HEK293 (cell line): ENCODE measurements at regions not wholly inside any gene's neighbourhood (a gene's known extent, or its start where the extent isn't known, plus 50 kb on each side); places are given as distances from the start of the nearest gene placed in this dataset.

Experiments
- CTCF ChIA-PET: fragments of 350-600 bp; formaldehyde crosslinking; extraction: SDS; loops from one replicate; lab custom pipeline; 2021; ENCODE audit warnings: antibody characterized with exemption; lab: Yijun Ruan, JAX
- POLR2A ChIA-PET: fragments of 300-600 bp; formaldehyde crosslinking; extraction: SDS; loops from one replicate; lab custom pipeline; 2020; ENCODE audit warnings: antibody characterized with exemption, inconsistent platforms; lab: Yijun Ruan, JAX
- H3K27ac ChIP-seq: fragments of 200-500 bp; sonication (Bioruptor generic); 2 replicates; pipeline ENCODE4 v1.5.1; 2014; ENCODE audit warnings: low read depth, low read length, control low read depth, inconsistent platforms; ENCODE audit errors: extremely low read depth
- H3K36me3 ChIP-seq, 2 experiments: fragments of 200-500 bp in 1 of 2; sonication (Bioruptor generic) in 1 of 2; 1 replicate in 1 of 2; 2 replicates in 1 of 2; pipeline ENCODE4 v1.5.1; 2014 to 2017; ENCODE audit warnings: inconsistent platforms in 2 of 2, low read length in 2 of 2; ENCODE audit not compliant: control insufficient read depth in 2 of 2, insufficient read depth in 1 of 2
- H3K4me1 ChIP-seq: fragments of 200-500 bp; sonication (Bioruptor generic); 2 replicates; pipeline ENCODE4 v1.5.1; 2014; ENCODE audit warnings: mild to moderate bottlenecking, low read length, inconsistent platforms; ENCODE audit not compliant: control insufficient read depth, insufficient read depth
- H3K4me3 ChIP-seq: 2 replicates; pipeline ENCODE4 v1.5.1; 2011; ENCODE audit warnings: low read depth, mild to moderate bottlenecking, control low read depth, low read length, moderate library complexity
- H3K9me3 ChIP-seq: fragments of 200-500 bp; sonication (Bioruptor generic); 2 replicates; pipeline ENCODE4 v1.5.1; 2014; ENCODE audit warnings: low read depth, low read length, inconsistent platforms; ENCODE audit not compliant: control insufficient read depth, insufficient read depth
- EGR2 ChIP-seq: fragments of 450-650 bp; formaldehyde crosslinking; IDR thresholded peaks from 2 replicates; pipeline ENCODE4 v1.5.1; 2016; ENCODE audit warnings: low read depth, missing biosample characterization, missing genetic modification characterization
- KLF10 ChIP-seq: fragments of 450-650 bp; IDR thresholded peaks from 2 replicates; pipeline ENCODE4 v1.5.1; 2018; ENCODE audit warnings: missing biosample characterization, mild to moderate bottlenecking, missing genetic modification characterization
- YY1 ChIP-seq: fragments of 450-650 bp; formaldehyde crosslinking; IDR thresholded peaks from 2 replicates; pipeline ENCODE4 v1.5.1; 2018; ENCODE audit warnings: missing biosample characterization, missing genetic modification characterization
- ZNF138 ChIP-seq: fragments of 450-650 bp; formaldehyde crosslinking; IDR thresholded peaks from 2 replicates; pipeline ENCODE4 v1.5.1; 2016; ENCODE audit warnings: missing biosample characterization, missing genetic modification characterization, borderline replicate concordance
- ZNF16 ChIP-seq: fragments of 450-650 bp; formaldehyde crosslinking; IDR thresholded peaks from 2 replicates; pipeline ENCODE4 v1.5.1; 2016; ENCODE audit warnings: low read depth, missing biosample characterization, missing genetic modification characterization
- ZNF214 ChIP-seq: fragments of 450-650 bp; formaldehyde crosslinking; IDR thresholded peaks from 2 replicates; pipeline ENCODE4 v1.5.1; 2017; ENCODE audit warnings: missing biosample characterization, mild to moderate bottlenecking, missing genetic modification characterization, borderline replicate concordance
- ZNF404 ChIP-seq: fragments of 450-650 bp; formaldehyde crosslinking; IDR thresholded peaks from 2 replicates; pipeline ENCODE4 v1.5.1; 2017; ENCODE audit warnings: missing biosample characterization, missing genetic modification characterization
- ZNF416 ChIP-seq: fragments of 450-650 bp; formaldehyde crosslinking; IDR thresholded peaks from 2 replicates; pipeline ENCODE4 v1.5.1; 2016; ENCODE audit warnings: missing biosample characterization, missing genetic modification characterization
- ZNF544 ChIP-seq: fragments of 450-650 bp; formaldehyde crosslinking; IDR thresholded peaks from 2 replicates; pipeline ENCODE4 v1.5.0; 2017; ENCODE audit warnings: missing biosample characterization, missing genetic modification characterization
- ZNF610 ChIP-seq: fragments of 450-650 bp; formaldehyde crosslinking; IDR thresholded peaks from 2 replicates; pipeline ENCODE4 v1.5.1; 2016; ENCODE audit warnings: missing biosample characterization, missing genetic modification characterization, borderline replicate concordance
- ZNF629 ChIP-seq: fragments of 450-650 bp; formaldehyde crosslinking; IDR thresholded peaks from 2 replicates; pipeline ENCODE4 v1.5.1; 2017; ENCODE audit warnings: missing biosample characterization, missing genetic modification characterization
- ZNF837 ChIP-seq: fragments of 450-650 bp; formaldehyde crosslinking; IDR thresholded peaks from 2 replicates; pipeline ENCODE4 v1.5.1; 2016; ENCODE audit warnings: missing biosample characterization, missing genetic modification characterization
- TF ChIP-seq, protein P1 (sequence below): fragments of 450-650 bp; formaldehyde crosslinking; IDR thresholded peaks from 2 replicates; pipeline ENCODE4 v1.5.1; 2016; ENCODE audit warnings: missing biosample characterization, missing genetic modification characterization
- TF ChIP-seq, protein P2 (sequence below): fragments of 450-650 bp; formaldehyde crosslinking; conservative IDR thresholded peaks from 2 replicates; pipeline ENCODE4 v1.5.1; 2016; ENCODE audit warnings: low read depth, missing biosample characterization, missing genetic modification characterization
- TF ChIP-seq, protein P3 (sequence below): fragments of 450-650 bp; formaldehyde crosslinking; IDR thresholded peaks from 2 replicates; pipeline ENCODE4 v1.5.0; 2017; ENCODE audit warnings: missing biosample characterization, missing genetic modification characterization, borderline replicate concordance
- TF ChIP-seq, protein P4 (sequence below): fragments of 450-650 bp; formaldehyde crosslinking; IDR thresholded peaks from 2 replicates; pipeline ENCODE4 v1.5.1; 2016; ENCODE audit warnings: missing biosample characterization, missing genetic modification characterization
- TF ChIP-seq, protein P5 (sequence below): fragments of 450-650 bp; formaldehyde crosslinking; IDR thresholded peaks from 2 replicates; pipeline ENCODE4 v1.5.1; 2017; ENCODE audit warnings: missing biosample characterization, missing genetic modification characterization
- TF ChIP-seq, protein P6 (sequence below): IDR thresholded peaks from 2 replicates; pipeline ENCODE4 v1.6.1; 2011; ENCODE audit warnings: mild to moderate bottlenecking, low read depth, low read length, borderline replicate concordance

DNA sequence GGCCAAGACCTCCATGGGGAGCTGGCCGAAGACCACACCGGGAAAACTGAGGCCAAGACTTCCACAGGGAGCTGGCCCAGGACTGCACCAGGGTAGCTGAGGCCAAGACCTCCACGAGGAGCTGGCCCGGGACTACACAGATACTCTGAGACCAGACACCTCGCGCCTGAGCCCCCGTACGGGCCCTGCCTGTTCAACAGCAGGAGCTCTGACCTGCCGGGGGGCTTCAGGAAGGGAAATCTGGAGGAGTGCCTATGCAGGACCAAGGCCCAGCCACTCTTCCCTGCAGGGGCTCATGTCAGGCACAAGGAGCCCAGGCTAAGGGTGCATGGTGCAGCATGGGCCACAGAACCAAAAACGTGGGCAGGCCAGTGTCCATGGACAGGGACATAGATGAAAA is 151.6 kb downstream of the TMEM18 start:
- no peaks in the 10 kb centered on the region for H3K9me3 ChIP-seq
- ChIA-PET CTCF (no interaction called here), POLR2A (no interaction called here)
- no peak for TF ChIP-seq ZNF416 (tag by site-specific recombination)
- TF ChIP-seq, protein P1, sequence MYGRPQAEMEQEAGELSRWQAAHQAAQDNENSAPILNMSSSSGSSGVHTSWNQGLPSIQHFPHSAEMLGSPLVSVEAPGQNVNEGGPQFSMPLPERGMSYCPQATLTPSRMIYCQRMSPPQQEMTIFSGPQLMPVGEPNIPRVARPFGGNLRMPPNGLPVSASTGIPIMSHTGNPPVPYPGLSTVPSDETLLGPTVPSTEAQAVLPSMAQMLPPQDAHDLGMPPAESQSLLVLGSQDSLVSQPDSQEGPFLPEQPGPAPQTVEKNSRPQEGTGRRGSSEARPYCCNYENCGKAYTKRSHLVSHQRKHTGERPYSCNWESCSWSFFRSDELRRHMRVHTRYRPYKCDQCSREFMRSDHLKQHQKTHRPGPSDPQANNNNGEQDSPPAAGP = no peak
- no peak for TF ChIP-seq ZNF629 (tag by site-specific recombination)
- TF ChIP-seq ZNF837 = no peak
- TF ChIP-seq ZNF544 (tag by site-specific recombination) = no peak
- no peak for TF ChIP-seq ZNF16 (tag by site-specific recombination)
- TF ChIP-seq YY1 (tag by site-specific recombination) = no peak
- TF ChIP-seq ZNF214 (tag by site-specific recombination) = no peak
- no peak for TF ChIP-seq ZNF404 (tag by site-specific recombination)
- TF ChIP-seq KLF10 (tag by site-specific recombination) = no peak
- TF ChIP-seq, protein P2, sequence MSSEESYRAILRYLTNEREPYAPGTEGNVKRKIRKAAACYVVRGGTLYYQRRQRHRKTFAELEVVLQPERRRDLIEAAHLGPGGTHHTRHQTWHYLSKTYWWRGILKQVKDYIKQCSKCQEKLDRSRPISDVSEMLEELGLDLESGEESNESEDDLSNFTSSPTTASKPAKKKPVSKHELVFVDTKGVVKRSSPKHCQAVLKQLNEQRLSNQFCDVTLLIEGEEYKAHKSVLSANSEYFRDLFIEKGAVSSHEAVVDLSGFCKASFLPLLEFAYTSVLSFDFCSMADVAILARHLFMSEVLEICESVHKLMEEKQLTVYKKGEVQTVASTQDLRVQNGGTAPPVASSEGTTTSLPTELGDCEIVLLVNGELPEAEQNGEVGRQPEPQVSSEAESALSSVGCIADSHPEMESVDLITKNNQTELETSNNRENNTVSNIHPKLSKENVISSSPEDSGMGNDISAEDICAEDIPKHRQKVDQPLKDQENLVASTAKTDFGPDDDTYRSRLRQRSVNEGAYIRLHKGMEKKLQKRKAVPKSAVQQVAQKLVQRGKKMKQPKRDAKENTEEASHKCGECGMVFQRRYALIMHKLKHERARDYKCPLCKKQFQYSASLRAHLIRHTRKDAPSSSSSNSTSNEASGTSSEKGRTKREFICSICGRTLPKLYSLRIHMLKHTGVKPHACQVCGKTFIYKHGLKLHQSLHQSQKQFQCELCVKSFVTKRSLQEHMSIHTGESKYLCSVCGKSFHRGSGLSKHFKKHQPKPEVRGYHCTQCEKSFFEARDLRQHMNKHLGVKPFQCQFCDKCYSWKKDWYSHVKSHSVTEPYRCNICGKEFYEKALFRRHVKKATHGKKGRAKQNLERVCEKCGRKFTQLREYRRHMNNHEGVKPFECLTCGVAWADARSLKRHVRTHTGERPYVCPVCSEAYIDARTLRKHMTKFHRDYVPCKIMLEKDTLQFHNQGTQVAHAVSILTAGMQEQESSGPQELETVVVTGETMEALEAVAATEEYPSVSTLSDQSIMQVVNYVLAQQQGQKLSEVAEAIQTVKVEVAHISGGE (tag by site-specific recombination) = no peak
- no peak for TF ChIP-seq EGR2 (tag by site-specific recombination)
- TF ChIP-seq, protein P3, sequence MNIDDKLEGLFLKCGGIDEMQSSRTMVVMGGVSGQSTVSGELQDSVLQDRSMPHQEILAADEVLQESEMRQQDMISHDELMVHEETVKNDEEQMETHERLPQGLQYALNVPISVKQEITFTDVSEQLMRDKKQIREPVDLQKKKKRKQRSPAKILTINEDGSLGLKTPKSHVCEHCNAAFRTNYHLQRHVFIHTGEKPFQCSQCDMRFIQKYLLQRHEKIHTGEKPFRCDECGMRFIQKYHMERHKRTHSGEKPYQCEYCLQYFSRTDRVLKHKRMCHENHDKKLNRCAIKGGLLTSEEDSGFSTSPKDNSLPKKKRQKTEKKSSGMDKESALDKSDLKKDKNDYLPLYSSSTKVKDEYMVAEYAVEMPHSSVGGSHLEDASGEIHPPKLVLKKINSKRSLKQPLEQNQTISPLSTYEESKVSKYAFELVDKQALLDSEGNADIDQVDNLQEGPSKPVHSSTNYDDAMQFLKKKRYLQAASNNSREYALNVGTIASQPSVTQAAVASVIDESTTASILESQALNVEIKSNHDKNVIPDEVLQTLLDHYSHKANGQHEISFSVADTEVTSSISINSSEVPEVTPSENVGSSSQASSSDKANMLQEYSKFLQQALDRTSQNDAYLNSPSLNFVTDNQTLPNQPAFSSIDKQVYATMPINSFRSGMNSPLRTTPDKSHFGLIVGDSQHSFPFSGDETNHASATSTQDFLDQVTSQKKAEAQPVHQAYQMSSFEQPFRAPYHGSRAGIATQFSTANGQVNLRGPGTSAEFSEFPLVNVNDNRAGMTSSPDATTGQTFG (tag by site-specific recombination) = no peak
- TF ChIP-seq ZNF610 = no peak
- TF ChIP-seq, protein P4, sequence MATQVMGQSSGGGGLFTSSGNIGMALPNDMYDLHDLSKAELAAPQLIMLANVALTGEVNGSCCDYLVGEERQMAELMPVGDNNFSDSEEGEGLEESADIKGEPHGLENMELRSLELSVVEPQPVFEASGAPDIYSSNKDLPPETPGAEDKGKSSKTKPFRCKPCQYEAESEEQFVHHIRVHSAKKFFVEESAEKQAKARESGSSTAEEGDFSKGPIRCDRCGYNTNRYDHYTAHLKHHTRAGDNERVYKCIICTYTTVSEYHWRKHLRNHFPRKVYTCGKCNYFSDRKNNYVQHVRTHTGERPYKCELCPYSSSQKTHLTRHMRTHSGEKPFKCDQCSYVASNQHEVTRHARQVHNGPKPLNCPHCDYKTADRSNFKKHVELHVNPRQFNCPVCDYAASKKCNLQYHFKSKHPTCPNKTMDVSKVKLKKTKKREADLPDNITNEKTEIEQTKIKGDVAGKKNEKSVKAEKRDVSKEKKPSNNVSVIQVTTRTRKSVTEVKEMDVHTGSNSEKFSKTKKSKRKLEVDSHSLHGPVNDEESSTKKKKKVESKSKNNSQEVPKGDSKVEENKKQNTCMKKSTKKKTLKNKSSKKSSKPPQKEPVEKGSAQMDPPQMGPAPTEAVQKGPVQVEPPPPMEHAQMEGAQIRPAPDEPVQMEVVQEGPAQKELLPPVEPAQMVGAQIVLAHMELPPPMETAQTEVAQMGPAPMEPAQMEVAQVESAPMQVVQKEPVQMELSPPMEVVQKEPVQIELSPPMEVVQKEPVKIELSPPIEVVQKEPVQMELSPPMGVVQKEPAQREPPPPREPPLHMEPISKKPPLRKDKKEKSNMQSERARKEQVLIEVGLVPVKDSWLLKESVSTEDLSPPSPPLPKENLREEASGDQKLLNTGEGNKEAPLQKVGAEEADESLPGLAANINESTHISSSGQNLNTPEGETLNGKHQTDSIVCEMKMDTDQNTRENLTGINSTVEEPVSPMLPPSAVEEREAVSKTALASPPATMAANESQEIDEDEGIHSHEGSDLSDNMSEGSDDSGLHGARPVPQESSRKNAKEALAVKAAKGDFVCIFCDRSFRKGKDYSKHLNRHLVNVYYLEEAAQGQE = no peak
- TF ChIP-seq, protein P5, sequence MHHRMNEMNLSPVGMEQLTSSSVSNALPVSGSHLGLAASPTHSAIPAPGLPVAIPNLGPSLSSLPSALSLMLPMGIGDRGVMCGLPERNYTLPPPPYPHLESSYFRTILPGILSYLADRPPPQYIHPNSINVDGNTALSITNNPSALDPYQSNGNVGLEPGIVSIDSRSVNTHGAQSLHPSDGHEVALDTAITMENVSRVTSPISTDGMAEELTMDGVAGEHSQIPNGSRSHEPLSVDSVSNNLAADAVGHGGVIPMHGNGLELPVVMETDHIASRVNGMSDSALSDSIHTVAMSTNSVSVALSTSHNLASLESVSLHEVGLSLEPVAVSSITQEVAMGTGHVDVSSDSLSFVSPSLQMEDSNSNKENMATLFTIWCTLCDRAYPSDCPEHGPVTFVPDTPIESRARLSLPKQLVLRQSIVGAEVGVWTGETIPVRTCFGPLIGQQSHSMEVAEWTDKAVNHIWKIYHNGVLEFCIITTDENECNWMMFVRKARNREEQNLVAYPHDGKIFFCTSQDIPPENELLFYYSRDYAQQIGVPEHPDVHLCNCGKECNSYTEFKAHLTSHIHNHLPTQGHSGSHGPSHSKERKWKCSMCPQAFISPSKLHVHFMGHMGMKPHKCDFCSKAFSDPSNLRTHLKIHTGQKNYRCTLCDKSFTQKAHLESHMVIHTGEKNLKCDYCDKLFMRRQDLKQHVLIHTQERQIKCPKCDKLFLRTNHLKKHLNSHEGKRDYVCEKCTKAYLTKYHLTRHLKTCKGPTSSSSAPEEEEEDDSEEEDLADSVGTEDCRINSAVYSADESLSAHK (tag by site-specific recombination) = no peak
- TF ChIP-seq, protein P6, sequence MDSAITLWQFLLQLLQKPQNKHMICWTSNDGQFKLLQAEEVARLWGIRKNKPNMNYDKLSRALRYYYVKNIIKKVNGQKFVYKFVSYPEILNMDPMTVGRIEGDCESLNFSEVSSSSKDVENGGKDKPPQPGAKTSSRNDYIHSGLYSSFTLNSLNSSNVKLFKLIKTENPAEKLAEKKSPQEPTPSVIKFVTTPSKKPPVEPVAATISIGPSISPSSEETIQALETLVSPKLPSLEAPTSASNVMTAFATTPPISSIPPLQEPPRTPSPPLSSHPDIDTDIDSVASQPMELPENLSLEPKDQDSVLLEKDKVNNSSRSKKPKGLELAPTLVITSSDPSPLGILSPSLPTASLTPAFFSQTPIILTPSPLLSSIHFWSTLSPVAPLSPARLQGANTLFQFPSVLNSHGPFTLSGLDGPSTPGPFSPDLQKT = no peak
- no peak for TF ChIP-seq ZNF138 (tag by site-specific recombination)
- H3K4me3 ChIP-seq = no peak overlapping the region
- no peaks in the 10 kb centered on the region for H3K36me3 ChIP-seq
- H3K27ac ChIP-seq = no peak overlapping the region
- no peaks in the 10 kb centered on the region for H3K4me1 ChIP-seq
